GM23338 (cell line): ENCODE measurements at regions not wholly inside any gene's neighbourhood (a gene's known extent, or its start where the extent isn't known, plus 50 kb on each side); places are given as distances from the start of the nearest gene placed in this dataset.

Source experiments
- ATAC-seq: fragments of 200-7000 bp; cut with Tn5 transposase; 3 replicates; pipeline ENCODE4 v1.9.1; 2020
- DNase-seq: peaks from one replicate; pipeline ENCODE4 v3.0.0-alpha.2; 2015; ENCODE audit warnings: low spot score
- H2AFZ ChIP-seq: fragments of 200-600 bp; sonication (generic); 2 replicates; pipeline ENCODE4 v1.8.0; 2016; ENCODE audit warnings: antibody characterized with exemption, mild to moderate bottlenecking, moderate library complexity
- H3F3A ChIP-seq: fragments of 200-600 bp; sonication (generic); replicated peaks from 2 replicates; pipeline ENCODE4 v1.8.0; 2017; ENCODE audit warnings: antibody characterized with exemption, mixed run types, low read depth
- H3K27ac ChIP-seq: fragments of 200-600 bp; sonication (generic); 2 replicates; pipeline ENCODE4 v1.6.1; 2016; ENCODE audit warnings: low read depth
- H3K27me3 ChIP-seq: fragments of 200-600 bp; sonication (generic); 2 replicates; pipeline ENCODE4 v1.8.0; 2016; ENCODE audit warnings: mild to moderate bottlenecking, mixed run types, moderate library complexity; ENCODE audit not compliant: insufficient read depth
- H3K36me3 ChIP-seq: fragments of 200-600 bp; sonication (generic); 2 replicates; pipeline ENCODE4 v1.8.0; 2016; ENCODE audit warnings: mild to moderate bottlenecking; ENCODE audit not compliant: insufficient read depth
- H3K4me1 ChIP-seq: fragments of 200-600 bp; sonication (generic); 2 replicates; pipeline ENCODE4 v1.8.0; 2016; ENCODE audit warnings: mild to moderate bottlenecking, moderate library complexity; ENCODE audit not compliant: insufficient read depth
- H3K4me2 ChIP-seq: fragments of 200-600 bp; sonication (generic); 2 replicates; pipeline ENCODE4 v1.7.1; 2017; ENCODE audit warnings: mixed run types
- H3K4me3 ChIP-seq: fragments of 200-600 bp; sonication (generic); 2 replicates; pipeline ENCODE4 v1.6.1; 2016; ENCODE audit warnings: mixed run types
- H3K79me2 ChIP-seq: fragments of 200-600 bp; sonication (generic); replicated peaks from 2 replicates; pipeline ENCODE4 v1.8.0; 2017; ENCODE audit warnings: mild to moderate bottlenecking; ENCODE audit not compliant: insufficient read depth
- H3K9me2 ChIP-seq: fragments of 200-600 bp; sonication (generic); 2 replicates; pipeline ENCODE4 v1.8.0; 2017; ENCODE audit not compliant: insufficient read depth
- H4K20me1 ChIP-seq: fragments of 200-600 bp; sonication (generic); replicated peaks from 2 replicates; pipeline ENCODE4 v1.8.0; 2017; ENCODE audit warnings: mild to moderate bottlenecking; ENCODE audit not compliant: insufficient read depth
- H3K27ac Mint-ChIP-seq: 2 replicates; pipeline ENCODE4 v1.8.0; 2020; ENCODE audit warnings: inconsistent platforms, mild to moderate bottlenecking, moderate library complexity, mixed read lengths
- H3K27me3 Mint-ChIP-seq: 3 replicates; pipeline ENCODE4 v1.8.0; 2022; ENCODE audit warnings: low read depth, mild to moderate bottlenecking, moderate library complexity, mixed read lengths, inconsistent platforms; ENCODE audit not compliant: insufficient read depth, poor library complexity
- H3K36me3 Mint-ChIP-seq: 3 replicates; pipeline ENCODE4 v1.8.0; 2021; ENCODE audit warnings: low read depth, mild to moderate bottlenecking, inconsistent platforms, moderate library complexity, mixed read lengths
- H3K4me1 Mint-ChIP-seq: 3 replicates; pipeline ENCODE4 v1.8.0; 2020; ENCODE audit warnings: mild to moderate bottlenecking, inconsistent platforms, mixed read lengths
- H3K4me3 Mint-ChIP-seq: 3 replicates; pipeline ENCODE4 v1.8.0; 2021; ENCODE audit warnings: moderate library complexity, mild to moderate bottlenecking, inconsistent platforms, mixed read lengths
- H3K9me3 Mint-ChIP-seq: 3 replicates; pipeline ENCODE4 v1.8.0; 2020; ENCODE audit warnings: moderate library complexity, mild to moderate bottlenecking, inconsistent platforms, mixed read lengths
- CREB1 ChIP-seq: fragments of 250-450 bp; sonication (Bioruptor Pico); IDR thresholded peaks from 2 replicates; pipeline ENCODE4 v1.5.0; 2020; ENCODE audit warnings: low read depth, mild to moderate bottlenecking, moderate library complexity
- EZH2 ChIP-seq: fragments of 200-600 bp; sonication (generic); IDR thresholded peaks from one replicate; pipeline ENCODE4 v1.8.0; 2017; ENCODE audit warnings: antibody characterized with exemption, mild to moderate bottlenecking, low read depth; ENCODE audit not compliant: unreplicated experiment
- JUNB ChIP-seq: IDR thresholded peaks from one replicate; pipeline ENCODE4 v1.6.1; 2016; ENCODE audit warnings: antibody characterized with exemption; ENCODE audit not compliant: unreplicated experiment
- NANOG ChIP-seq: IDR thresholded peaks from 2 replicates; pipeline ENCODE4 v1.6.1; 2016; ENCODE audit warnings: antibody characterized with exemption, borderline replicate concordance
- POLR2AphosphoS5 ChIP-seq: IDR thresholded peaks from 2 replicates; pipeline ENCODE4 v1.6.1; 2016; ENCODE audit warnings: antibody characterized with exemption, low read depth
- STAT1 ChIP-seq: IDR thresholded peaks from one replicate; pipeline ENCODE4 v1.6.1; 2016; ENCODE audit warnings: antibody characterized with exemption; ENCODE audit not compliant: unreplicated experiment
- ZNF331 ChIP-seq: fragments of 250-450 bp; sonication (Bioruptor Pico); IDR thresholded peaks from 2 replicates; pipeline ENCODE4 v1.5.0; 2020; ENCODE audit warnings: low read depth, mild to moderate bottlenecking, moderate library complexity
- TF ChIP-seq, protein P1 (sequence below), 2 experiments: fragments of 200-600 bp in 1 of 2; sonication (generic) in 1 of 2; conservative IDR thresholded peaks; 2 replicates each; pipeline versions ENCODE4 v1.5.1 to v1.6.1; 2016 to 2017; ENCODE audit warnings: antibody characterized with exemption in 2 of 2, low read depth in 2 of 2, mild to moderate bottlenecking in 2 of 2, moderate library complexity in 1 of 2
- TF ChIP-seq, protein P2 (sequence below): IDR thresholded peaks from one replicate; pipeline ENCODE4 v1.6.1; 2018; ENCODE audit warnings: antibody characterized with exemption; ENCODE audit not compliant: unreplicated experiment
- TF ChIP-seq, protein P3 (sequence below): fragments of 250-450 bp; sonication (Bioruptor Pico); IDR thresholded peaks from 2 replicates; pipeline ENCODE4 v1.5.0; 2020; ENCODE audit warnings: mild to moderate bottlenecking, moderate library complexity
- TF ChIP-seq, protein P4 (sequence below): IDR thresholded peaks from 2 replicates; pipeline ENCODE4 v1.6.1; 2016; ENCODE audit warnings: antibody characterized with exemption

- Mint-ChIP-seq H3K4me3 (no peak overlapping the region), H3K27ac (no peak overlapping the region), H3K4me1 (no peaks in the 10 kb centered on the region), H3K9me3 (peaks cover 3% of the 10 kb centered on the region; the same call in 2 of the 3 replicates), H3K27me3 (peaks cover 14% of the 10 kb centered on the region), H3K36me3 (no peaks in the 10 kb centered on the region)
- Histone ChIP-seq H3F3A (no peaks in the 10 kb centered on the region), H3K4me1 (no peaks in the 10 kb centered on the region), H3K79me2 (no peaks in the 10 kb centered on the region), H4K20me1 (no peaks in the 10 kb centered on the region), H2AFZ (no peak overlapping the region), H3K27ac (no peak overlapping the region), H3K4me2 (no peak overlapping the region), H3K9me2 (0 out of 2 replicates have a peak, but pooled peaks cover 2% of the 10 kb centered on the region), H3K4me3 (no peak overlapping the region), H3K36me3 (no peaks in the 10 kb centered on the region), H3K27me3 (no peaks in the 10 kb centered on the region)
- no peak for TF ChIP-seq NANOG
- no peak for TF ChIP-seq EZH2
- TF ChIP-seq, protein P1, sequence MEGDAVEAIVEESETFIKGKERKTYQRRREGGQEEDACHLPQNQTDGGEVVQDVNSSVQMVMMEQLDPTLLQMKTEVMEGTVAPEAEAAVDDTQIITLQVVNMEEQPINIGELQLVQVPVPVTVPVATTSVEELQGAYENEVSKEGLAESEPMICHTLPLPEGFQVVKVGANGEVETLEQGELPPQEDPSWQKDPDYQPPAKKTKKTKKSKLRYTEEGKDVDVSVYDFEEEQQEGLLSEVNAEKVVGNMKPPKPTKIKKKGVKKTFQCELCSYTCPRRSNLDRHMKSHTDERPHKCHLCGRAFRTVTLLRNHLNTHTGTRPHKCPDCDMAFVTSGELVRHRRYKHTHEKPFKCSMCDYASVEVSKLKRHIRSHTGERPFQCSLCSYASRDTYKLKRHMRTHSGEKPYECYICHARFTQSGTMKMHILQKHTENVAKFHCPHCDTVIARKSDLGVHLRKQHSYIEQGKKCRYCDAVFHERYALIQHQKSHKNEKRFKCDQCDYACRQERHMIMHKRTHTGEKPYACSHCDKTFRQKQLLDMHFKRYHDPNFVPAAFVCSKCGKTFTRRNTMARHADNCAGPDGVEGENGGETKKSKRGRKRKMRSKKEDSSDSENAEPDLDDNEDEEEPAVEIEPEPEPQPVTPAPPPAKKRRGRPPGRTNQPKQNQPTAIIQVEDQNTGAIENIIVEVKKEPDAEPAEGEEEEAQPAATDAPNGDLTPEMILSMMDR (conservative IDR thresholded peaks at IDR 0.05; ENCODE audit: low read depth in 2 of 2), result no peak
- no peak for TF ChIP-seq STAT1
- TF ChIP-seq, protein P2, sequence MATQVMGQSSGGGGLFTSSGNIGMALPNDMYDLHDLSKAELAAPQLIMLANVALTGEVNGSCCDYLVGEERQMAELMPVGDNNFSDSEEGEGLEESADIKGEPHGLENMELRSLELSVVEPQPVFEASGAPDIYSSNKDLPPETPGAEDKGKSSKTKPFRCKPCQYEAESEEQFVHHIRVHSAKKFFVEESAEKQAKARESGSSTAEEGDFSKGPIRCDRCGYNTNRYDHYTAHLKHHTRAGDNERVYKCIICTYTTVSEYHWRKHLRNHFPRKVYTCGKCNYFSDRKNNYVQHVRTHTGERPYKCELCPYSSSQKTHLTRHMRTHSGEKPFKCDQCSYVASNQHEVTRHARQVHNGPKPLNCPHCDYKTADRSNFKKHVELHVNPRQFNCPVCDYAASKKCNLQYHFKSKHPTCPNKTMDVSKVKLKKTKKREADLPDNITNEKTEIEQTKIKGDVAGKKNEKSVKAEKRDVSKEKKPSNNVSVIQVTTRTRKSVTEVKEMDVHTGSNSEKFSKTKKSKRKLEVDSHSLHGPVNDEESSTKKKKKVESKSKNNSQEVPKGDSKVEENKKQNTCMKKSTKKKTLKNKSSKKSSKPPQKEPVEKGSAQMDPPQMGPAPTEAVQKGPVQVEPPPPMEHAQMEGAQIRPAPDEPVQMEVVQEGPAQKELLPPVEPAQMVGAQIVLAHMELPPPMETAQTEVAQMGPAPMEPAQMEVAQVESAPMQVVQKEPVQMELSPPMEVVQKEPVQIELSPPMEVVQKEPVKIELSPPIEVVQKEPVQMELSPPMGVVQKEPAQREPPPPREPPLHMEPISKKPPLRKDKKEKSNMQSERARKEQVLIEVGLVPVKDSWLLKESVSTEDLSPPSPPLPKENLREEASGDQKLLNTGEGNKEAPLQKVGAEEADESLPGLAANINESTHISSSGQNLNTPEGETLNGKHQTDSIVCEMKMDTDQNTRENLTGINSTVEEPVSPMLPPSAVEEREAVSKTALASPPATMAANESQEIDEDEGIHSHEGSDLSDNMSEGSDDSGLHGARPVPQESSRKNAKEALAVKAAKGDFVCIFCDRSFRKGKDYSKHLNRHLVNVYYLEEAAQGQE, result no peak
- TF ChIP-seq ZNF331 (CRISPR knock-in tag), result no peak
- TF ChIP-seq POLR2AphosphoS5, result no peak
- no peak for TF ChIP-seq CREB1
- TF ChIP-seq, protein P3, sequence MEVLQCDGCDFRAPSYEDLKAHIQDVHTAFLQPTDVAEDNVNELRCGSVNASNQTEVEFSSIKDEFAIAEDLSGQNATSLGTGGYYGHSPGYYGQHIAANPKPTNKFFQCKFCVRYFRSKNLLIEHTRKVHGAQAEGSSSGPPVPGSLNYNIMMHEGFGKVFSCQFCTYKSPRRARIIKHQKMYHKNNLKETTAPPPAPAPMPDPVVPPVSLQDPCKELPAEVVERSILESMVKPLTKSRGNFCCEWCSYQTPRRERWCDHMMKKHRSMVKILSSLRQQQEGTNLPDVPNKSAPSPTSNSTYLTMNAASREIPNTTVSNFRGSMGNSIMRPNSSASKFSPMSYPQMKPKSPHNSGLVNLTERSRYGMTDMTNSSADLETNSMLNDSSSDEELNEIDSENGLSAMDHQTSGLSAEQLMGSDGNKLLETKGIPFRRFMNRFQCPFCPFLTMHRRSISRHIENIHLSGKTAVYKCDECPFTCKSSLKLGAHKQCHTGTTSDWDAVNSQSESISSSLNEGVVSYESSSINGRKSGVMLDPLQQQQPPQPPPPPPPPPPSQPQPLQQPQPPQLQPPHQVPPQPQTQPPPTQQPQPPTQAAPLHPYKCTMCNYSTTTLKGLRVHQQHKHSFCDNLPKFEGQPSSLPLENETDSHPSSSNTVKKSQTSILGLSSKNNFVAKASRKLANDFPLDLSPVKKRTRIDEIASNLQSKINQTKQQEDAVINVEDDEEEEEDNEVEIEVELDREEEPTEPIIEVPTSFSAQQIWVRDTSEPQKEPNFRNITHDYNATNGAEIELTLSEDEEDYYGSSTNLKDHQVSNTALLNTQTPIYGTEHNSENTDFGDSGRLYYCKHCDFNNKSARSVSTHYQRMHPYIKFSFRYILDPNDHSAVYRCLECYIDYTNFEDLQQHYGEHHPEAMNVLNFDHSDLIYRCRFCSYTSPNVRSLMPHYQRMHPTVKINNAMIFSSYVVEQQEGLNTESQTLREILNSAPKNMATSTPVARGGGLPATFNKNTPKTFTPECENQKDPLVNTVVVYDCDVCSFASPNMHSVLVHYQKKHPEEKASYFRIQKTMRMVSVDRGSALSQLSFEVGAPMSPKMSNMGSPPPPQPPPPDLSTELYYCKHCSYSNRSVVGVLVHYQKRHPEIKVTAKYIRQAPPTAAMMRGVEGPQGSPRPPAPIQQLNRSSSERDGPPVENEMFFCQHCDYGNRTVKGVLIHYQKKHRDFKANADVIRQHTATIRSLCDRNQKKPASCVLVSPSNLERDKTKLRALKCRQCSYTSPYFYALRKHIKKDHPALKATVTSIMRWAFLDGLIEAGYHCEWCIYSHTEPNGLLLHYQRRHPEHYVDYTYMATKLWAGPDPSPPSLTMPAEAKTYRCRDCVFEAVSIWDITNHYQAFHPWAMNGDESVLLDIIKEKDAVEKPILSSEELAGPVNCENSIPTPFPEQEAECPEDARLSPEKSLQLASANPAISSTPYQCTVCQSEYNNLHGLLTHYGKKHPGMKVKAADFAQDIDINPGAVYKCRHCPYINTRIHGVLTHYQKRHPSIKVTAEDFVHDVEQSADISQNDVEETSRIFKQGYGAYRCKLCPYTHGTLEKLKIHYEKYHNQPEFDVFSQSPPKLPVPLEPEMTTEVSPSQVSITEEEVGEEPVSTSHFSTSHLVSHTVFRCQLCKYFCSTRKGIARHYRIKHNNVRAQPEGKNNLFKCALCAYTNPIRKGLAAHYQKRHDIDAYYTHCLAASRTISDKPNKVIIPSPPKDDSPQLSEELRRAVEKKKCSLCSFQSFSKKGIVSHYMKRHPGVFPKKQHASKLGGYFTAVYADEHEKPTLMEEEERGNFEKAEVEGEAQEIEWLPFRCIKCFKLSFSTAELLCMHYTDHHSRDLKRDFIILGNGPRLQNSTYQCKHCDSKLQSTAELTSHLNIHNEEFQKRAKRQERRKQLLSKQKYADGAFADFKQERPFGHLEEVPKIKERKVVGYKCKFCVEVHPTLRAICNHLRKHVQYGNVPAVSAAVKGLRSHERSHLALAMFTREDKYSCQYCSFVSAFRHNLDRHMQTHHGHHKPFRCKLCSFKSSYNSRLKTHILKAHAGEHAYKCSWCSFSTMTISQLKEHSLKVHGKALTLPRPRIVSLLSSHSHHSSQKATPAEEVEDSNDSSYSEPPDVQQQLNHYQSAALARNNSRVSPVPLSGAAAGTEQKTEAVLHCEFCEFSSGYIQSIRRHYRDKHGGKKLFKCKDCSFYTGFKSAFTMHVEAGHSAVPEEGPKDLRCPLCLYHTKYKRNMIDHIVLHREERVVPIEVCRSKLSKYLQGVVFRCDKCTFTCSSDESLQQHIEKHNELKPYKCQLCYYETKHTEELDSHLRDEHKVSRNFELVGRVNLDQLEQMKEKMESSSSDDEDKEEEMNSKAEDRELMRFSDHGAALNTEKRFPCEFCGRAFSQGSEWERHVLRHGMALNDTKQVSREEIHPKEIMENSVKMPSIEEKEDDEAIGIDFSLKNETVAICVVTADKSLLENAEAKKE (CRISPR knock-in tag), result no peak
- TF ChIP-seq, protein P4, sequence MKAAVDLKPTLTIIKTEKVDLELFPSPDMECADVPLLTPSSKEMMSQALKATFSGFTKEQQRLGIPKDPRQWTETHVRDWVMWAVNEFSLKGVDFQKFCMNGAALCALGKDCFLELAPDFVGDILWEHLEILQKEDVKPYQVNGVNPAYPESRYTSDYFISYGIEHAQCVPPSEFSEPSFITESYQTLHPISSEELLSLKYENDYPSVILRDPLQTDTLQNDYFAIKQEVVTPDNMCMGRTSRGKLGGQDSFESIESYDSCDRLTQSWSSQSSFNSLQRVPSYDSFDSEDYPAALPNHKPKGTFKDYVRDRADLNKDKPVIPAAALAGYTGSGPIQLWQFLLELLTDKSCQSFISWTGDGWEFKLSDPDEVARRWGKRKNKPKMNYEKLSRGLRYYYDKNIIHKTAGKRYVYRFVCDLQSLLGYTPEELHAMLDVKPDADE, result no peak
- no peak for TF ChIP-seq JUNB
- DNase-seq (no peak), ATAC-seq (no peak)
These were observed 62.6 kb upstream of the XPA start for GRCh38 chr9:97759581-97760288.
